Thyroid gland (tissue), 4 donors: ENCODE measurements at regions not wholly inside any gene's neighbourhood (a gene's known extent, or its start where the extent isn't known, plus 50 kb on each side); places are given as distances from the start of the nearest gene placed in this dataset.

Experiments used
- CTCF ChIP-seq, 6 experiments: fragments of 200-600 bp in 3 of 6; fragments of 450-650 bp in 3 of 6; sonication (generic) in 3 of 6; IDR thresholded peaks; one replicate each; pipeline ENCODE4 v1.5.1; 2016 to 2019; ENCODE audit warnings: antibody characterized with exemption in 6 of 6, mild to moderate bottlenecking in 2 of 6, inconsistent platforms in 1 of 6, moderate library complexity in 1 of 6
- POLR2A ChIP-seq, 2 donors: fragments of 450-650 bp; IDR thresholded peaks; one replicate each; pipeline ENCODE4 v1.6.1; 2017; ENCODE audit warnings: antibody characterized with exemption in 2 of 2, mild to moderate bottlenecking in 2 of 2, moderate library complexity in 1 of 2

- TF ChIP-seq CTCF (IDR thresholded peaks at IDR 0.05) (no peak), POLR2A (IDR thresholded peaks at IDR 0.05) (no peak)
Measured at GRCh38 chr3:22608093-22608492, 595.0 kb upstream of the UBE2E2 start.
